ENCODE measurements at regions not wholly inside any gene's neighbourhood (a gene's known extent, or its start where the extent isn't known, plus 50 kb on each side); places are given as distances from the start of the nearest gene placed in this dataset.
"Not testable (repeated sequence)": the region's sequence is repeated elsewhere in the genome, so short reads cannot be mapped to it uniquely, and the experiment has no call there.

GRCh38 chr3:130827486-130827885 lies 66.4 kb upstream of the ATP2C1 start:
- no peaks in the 10 kb centered on the region for H3K9me3 Mint-ChIP-seq
- POLR2A ChIA-PET: no interaction called here
- no peak for ATAC-seq
- H3K4me1 Mint-ChIP-seq: no peaks in the 10 kb centered on the region
- DNase-seq: no peak
- no peaks in the 10 kb centered on the region for H3K36me3 Mint-ChIP-seq
- peaks cover 0 to 12% (median 5%) of the 10 kb centered on the region in 5 donors for H3K27me3 Mint-ChIP-seq
- H3K4me3 Mint-ChIP-seq: no peak overlapping the region
- no peak overlapping the region for H3K27ac Mint-ChIP-seq

GRCh38 chr3:130828948-130829947 lies 64.6 kb upstream of the ATP2C1 start:
- Mint-ChIP-seq H3K4me3 (no peak overlapping the region), H3K36me3 (no peaks in the 10 kb centered on the region), H3K9me3 (no peaks in the 10 kb centered on the region), H3K27ac (no peak overlapping the region), H3K27me3 (peaks cover 0 to 12% (median 6%) of the 10 kb centered on the region in 5 donors), H3K4me1 (no peaks in the 10 kb centered on the region)
- ATAC-seq (no peak), DNase-seq (no peak)
- POLR2A ChIA-PET: no interaction called here

GRCh38 chr3:130831719-130832400 lies 62.0 kb upstream of the ATP2C1 start:
- no peak overlapping the region for H3K4me3 Mint-ChIP-seq
- no peak overlapping the region for H3K27ac Mint-ChIP-seq
- no peaks in the 10 kb centered on the region for H3K9me3 Mint-ChIP-seq
- DNase-seq (no peak), ATAC-seq (no peak)
- no peaks in the 10 kb centered on the region for H3K4me1 Mint-ChIP-seq
- POLR2A ChIA-PET: no interaction called here
- H3K27me3 Mint-ChIP-seq: peaks cover 0 to 7% (median 6%) of the 10 kb centered on the region in 5 donors
- H3K36me3 Mint-ChIP-seq: no peaks in the 10 kb centered on the region

- DNase-seq, H3K4me3 Mint-ChIP-seq, H3K36me3 Mint-ChIP-seq, H3K27me3 Mint-ChIP-seq, ATAC-seq, H3K27ac Mint-ChIP-seq, H3K4me1 Mint-ChIP-seq, H3K9me3 Mint-ChIP-seq, POLR2A ChIA-PET: not testable (repeated sequence)
Measured at GRCh38 chr3:130832401-130832746, 61.5 kb upstream of the ATP2C1 start.

GRCh38 chr3:130834476-130834875 lies 59.4 kb upstream of the ATP2C1 start:
- ATAC-seq: no peak

GRCh38 chr3:130835483-130835882 lies 58.4 kb upstream of the ATP2C1 start:
- H3K36me3 Mint-ChIP-seq: no peaks in the 10 kb centered on the region
- peaks cover 0 to 6% (median 5%) of the 10 kb centered on the region in 5 donors for H3K27me3 Mint-ChIP-seq
- ATAC-seq (no peak), DNase-seq (no peak)
- H3K4me3 Mint-ChIP-seq: no peak overlapping the region
- H3K27ac Mint-ChIP-seq: no peak overlapping the region
- peaks cover 0 to 11% (median 0%) of the 10 kb centered on the region in 4 donors for H3K4me1 Mint-ChIP-seq
- no peaks in the 10 kb centered on the region for H3K9me3 Mint-ChIP-seq
- POLR2A ChIA-PET: no interaction called here

More at GRCh38 chr3:130834476-130834875, 59.4 kb upstream of the ATP2C1 start:
- Mint-ChIP-seq H3K27ac (peak overlapping the region in 1 of 10 donors; percentile 51), H3K36me3 (no peaks in the 10 kb centered on the region), H3K9me3 (no peaks in the 10 kb centered on the region), H3K4me3 (no peak overlapping the region), H3K27me3 (peaks cover 0 to 6% (median 6%) of the 10 kb centered on the region in 5 donors), H3K4me1 (peaks cover 0 to 7% (median 0%) of the 10 kb centered on the region in 4 donors)
- DNase-seq: no peak
- POLR2A ChIA-PET: no interaction called here

GRCh38 chr3:130838898-130839600 lies 54.8 kb upstream of the ATP2C1 start:
- ATAC-seq (no peak), DNase-seq (no peak)
- H3K4me3 Mint-ChIP-seq: no peak overlapping the region
- peaks cover 0 to 11% (median 0%) of the 10 kb centered on the region in 4 donors for H3K4me1 Mint-ChIP-seq
- POLR2A ChIA-PET: no interaction called here
- H3K27me3 Mint-ChIP-seq: peaks cover 0 to 5% (median 0%) of the 10 kb centered on the region in 5 donors
- H3K27ac Mint-ChIP-seq: no peak overlapping the region
- no peaks in the 10 kb centered on the region for H3K9me3 Mint-ChIP-seq
- H3K36me3 Mint-ChIP-seq: no peaks in the 10 kb centered on the region

GRCh38 chr3:130839813-130840212 lies 54.1 kb upstream of the ATP2C1 start:
- peak in 1 of 2 donors; percentile 27 for ATAC-seq
- POLR2A ChIA-PET: no interaction called here
- peaks cover 0 to 5% (median 0%) of the 10 kb centered on the region in 5 donors for H3K27me3 Mint-ChIP-seq
- peaks cover 0 to 11% (median 0%) of the 10 kb centered on the region in 4 donors for H3K4me1 Mint-ChIP-seq
- H3K4me3 Mint-ChIP-seq: no peak overlapping the region
- no peak overlapping the region for H3K27ac Mint-ChIP-seq
- DNase-seq: no peak
- H3K9me3 Mint-ChIP-seq: no peaks in the 10 kb centered on the region
- no peaks in the 10 kb centered on the region for H3K36me3 Mint-ChIP-seq

GRCh38 chr3:130841357-130841756 lies 52.5 kb upstream of the ATP2C1 start:
- peaks cover 0 to 9% (median 2%) of the 10 kb centered on the region in 5 donors for H3K27me3 Mint-ChIP-seq
- H3K4me3 Mint-ChIP-seq: no peak overlapping the region
- POLR2A ChIA-PET: no interaction called here
- H3K36me3 Mint-ChIP-seq: no peaks in the 10 kb centered on the region
- DNase-seq: no peak
- no peak for ATAC-seq
- no peak overlapping the region for H3K27ac Mint-ChIP-seq
- peaks cover 0 to 11% (median 0%) of the 10 kb centered on the region in 4 donors for H3K4me1 Mint-ChIP-seq
- H3K9me3 Mint-ChIP-seq: no peaks in the 10 kb centered on the region

- ATAC-seq (no peak), DNase-seq (no peak)
- H3K27me3 Mint-ChIP-seq: peaks cover 0 to 9% (median 2%) of the 10 kb centered on the region in 5 donors
- H3K4me3 Mint-ChIP-seq: no peak overlapping the region
- H3K36me3 Mint-ChIP-seq: no peaks in the 10 kb centered on the region
- POLR2A ChIA-PET: no interaction called here
- H3K27ac Mint-ChIP-seq: no peak overlapping the region
- no peaks in the 10 kb centered on the region for H3K9me3 Mint-ChIP-seq
- H3K4me1 Mint-ChIP-seq: peaks cover 0 to 11% (median 0%) of the 10 kb centered on the region in 4 donors
Measured at GRCh38 chr3:130843441-130843840, 50.4 kb upstream of the ATP2C1 start.

All from naive thymus-derived CD8-positive, alpha-beta T cell (primary cell).